ENCODE measurements at regions not wholly inside any gene's neighbourhood (a gene's known extent, or its start where the extent isn't known, plus 50 kb on each side); places are given as distances from the start of the nearest gene placed in this dataset.
"Not testable (repeated sequence)": the region's sequence is repeated elsewhere in the genome, so short reads cannot be mapped to it uniquely, and the experiment has no call there.

GRCh38 chr17:51439395-51440229, 179.3 kb downstream of the UTP18 start:
- no peak for DNase-seq

GRCh38 chr17:51441431-51441830, 181.1 kb downstream of the UTP18 start:
- DNase-seq, result no peak

- DNase-seq, result no peak
These were observed 181.9 kb downstream of the UTP18 start for GRCh38 chr17:51442088-51442865.

GRCh38 chr17:51443646-51444045, 183.3 kb downstream of the UTP18 start:
- DNase-seq, result no peak

GRCh38 chr17:51445946-51446345, 185.6 kb downstream of the UTP18 start:
- no peak for DNase-seq

- DNase-seq, result no peak
These were observed 194.2 kb downstream of the UTP18 start for GRCh38 chr17:51454456-51454978.

DNA sequence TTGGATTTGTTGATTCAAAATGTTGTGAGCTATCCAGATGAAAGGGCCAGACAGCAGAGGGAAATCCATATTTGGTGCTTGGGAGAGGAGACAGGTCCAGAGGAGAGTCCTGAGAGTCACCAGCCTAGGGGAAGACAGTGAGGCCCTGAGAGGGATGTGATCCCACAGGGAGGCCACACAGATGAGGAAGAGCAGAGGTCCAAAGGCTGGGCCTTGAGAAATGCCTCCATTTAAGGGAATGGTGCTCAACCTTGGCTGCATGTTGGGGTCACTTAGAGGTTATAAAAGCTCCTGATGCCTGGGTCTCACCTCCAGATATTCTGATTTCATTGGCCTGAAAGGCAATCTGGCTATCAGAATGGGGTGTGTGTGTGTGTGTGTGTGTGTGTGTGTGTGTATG, 194.9 kb downstream of the UTP18 start:
- no peak for DNase-seq

- no peak for DNase-seq
These were observed 195.6 kb downstream of the UTP18 start for GRCh38 chr17:51455931-51456330.

GRCh38 chr17:51456942-51457341, 196.6 kb downstream of the UTP18 start:
- no peak for DNase-seq

DNA sequence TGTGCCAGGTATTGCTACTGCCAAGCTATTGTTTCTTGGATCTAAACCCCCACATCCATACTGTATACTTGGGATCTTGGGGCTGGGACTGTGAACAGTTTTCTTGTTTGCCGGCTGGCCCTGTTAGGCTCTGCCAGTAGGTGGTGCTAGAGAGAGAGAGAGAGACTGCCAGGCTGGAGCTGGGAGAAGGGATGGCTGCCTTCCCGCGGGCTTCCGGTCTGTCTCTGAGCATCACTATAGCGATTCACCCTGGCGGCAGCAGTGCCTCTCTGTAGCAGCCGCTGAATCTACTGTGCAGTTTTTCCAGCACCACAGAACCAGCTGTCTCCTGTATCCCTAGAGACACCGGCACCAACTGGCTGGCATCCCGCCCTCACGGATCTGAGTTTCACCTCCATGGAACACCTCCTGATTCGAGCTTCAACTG, 201.2 kb downstream of the UTP18 start:
- peak; percentile 52 to 85 for DNase-seq

GRCh38 chr17:51463353-51463752, 203.0 kb downstream of the UTP18 start:
- no peak for DNase-seq

- no peak for DNase-seq
These were observed 207.0 kb downstream of the UTP18 start for GRCh38 chr17:51467336-51467735.

GRCh38 chr17:51472670-51473205, 212.4 kb downstream of the UTP18 start:
- DNase-seq, result no peak

DNA sequence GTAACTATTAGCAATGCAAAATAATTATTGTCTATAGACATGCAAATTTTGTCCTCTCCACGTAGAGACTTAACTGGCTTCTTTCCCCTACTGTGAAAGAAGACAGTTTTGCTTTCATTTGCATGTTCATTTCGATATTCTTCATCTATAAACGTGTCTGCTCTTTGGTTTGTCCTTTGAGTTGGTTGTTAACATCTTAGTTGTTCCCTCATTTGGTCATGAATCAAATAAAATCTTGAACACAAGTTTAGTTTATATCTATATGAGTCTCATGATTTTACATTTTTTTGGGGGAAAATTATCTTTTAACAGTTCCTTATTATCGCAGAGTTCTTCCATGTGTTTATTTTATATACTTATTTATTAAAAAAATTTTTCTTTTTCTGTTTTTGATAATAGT, 214.4 kb downstream of the UTP18 start:
- peak in 1 of 2 experiments; percentile 2 for DNase-seq

GRCh38 chr17:51475730-51476129, 215.4 kb downstream of the UTP18 start:
- DNase-seq, result no peak

- DNase-seq, result no peak
These were observed 219.0 kb downstream of the UTP18 start for GRCh38 chr17:51479303-51479702.

DNA sequence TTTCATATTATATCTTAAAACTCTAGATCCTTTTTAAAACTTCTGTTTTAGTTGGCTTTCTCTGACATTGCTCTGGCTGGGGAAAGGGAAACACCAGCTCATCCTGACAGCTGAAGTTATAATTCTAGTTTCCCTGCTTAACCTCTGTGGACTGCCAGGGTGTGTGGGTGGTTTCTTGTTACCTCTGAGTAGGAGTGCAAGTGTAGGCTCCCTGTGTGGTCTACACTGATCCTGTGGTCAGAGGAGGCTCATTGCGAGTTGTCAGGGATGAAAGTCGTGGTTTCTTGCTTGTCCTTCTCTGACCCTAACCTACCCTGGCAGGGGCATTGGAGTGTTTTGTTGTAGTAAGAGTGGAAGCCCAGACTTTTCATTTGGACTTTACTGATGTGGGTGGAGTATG, 221.0 kb downstream of the UTP18 start:
- no peak for DNase-seq

DNA sequence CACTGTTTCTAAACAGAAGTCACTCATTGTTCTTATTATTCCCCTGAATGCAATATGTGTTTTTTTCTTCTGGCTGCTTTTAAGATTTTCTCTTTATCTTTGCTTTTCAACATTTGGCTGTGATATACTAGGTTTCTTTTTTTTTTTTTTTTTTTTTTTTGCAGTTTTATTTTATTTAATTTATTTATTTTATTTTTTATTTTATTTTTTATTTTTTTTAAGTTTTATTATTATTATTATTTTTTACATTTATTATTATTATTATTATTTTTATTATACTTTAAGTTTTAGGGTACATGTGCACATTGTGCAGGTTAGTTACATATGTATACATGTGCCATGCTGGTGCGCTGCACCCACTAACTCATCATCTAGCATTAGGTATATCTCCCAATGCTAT, 221.9 kb downstream of the UTP18 start:
- not testable (repeated sequence) for DNase-seq

DNA sequence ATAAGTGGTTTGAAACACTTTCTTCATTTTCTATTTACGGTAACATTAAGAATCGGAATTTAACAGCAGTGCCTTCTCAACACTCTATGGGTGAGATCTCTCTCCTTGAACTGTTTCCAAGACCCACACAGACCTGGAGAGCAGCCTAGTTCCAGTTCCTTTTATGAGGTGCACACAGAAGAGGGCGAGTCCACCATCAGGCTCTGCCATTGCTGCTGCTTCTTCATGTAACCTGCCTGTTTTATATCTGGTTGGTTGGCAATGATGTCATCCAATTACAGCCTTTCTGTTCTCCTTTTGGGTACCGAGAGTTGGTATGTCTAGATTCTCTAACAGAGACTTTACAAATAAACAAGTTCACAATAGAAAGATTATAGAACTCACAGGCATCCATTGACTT, 225.7 kb downstream of the UTP18 start:
- no peak for DNase-seq

DNA sequence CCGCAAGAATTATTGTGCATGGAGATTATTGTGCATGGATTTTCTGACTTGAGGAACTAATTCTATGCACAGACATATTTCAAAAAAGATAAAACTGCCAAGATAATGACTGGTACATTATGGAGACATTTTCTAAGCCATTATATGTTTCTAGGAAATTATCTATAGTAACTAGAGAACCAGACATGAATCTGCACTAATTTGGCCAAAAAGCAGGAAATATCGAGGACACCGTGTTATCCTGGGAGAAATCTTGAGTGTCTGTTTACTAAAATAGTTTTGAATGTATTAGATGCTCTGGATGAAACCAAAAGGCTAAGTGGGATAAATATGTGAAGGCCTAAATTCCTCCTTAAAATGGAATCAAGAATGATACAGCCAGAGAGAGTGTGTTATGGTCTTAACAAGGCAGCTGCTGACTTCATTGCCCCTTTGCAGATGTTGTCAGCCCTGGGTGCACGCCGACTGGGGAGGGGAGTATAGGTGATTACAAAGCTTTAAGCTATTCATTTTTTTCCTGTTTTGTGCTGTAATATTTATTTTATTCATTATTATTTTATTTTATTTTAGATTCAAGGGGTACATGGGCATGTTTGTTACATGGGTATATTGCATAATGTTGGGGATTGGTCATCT, 226.7 kb downstream of the UTP18 start:
- DNase-seq, result no peak

- DNase-seq, result peak in 1 of 2 experiments; percentile 12
These were observed 227.6 kb downstream of the UTP18 start for GRCh38 chr17:51487947-51488346.

DNA sequence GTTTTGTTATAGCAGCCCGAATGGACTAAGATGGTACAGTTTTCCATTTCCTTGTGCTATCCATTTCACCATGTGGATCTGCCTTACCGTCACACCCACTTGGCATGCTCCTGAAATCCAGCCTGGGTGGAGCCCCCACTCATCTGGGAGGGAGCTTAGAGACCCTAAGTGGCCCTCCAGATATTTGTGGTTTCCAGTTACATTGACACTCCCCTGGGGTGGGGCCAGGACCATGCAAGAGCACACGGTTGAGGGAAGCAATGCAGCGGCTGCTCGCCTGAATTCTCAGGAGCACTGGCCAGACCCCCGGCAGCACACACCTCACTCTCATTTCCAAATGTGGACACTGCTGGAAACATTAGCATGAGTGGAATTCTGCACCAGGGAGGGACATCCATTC, 231.1 kb downstream of the UTP18 start:
- DNase-seq, result no peak

GRCh38 chr17:51493206-51493605, 232.9 kb downstream of the UTP18 start:
- DNase-seq, result no peak
